NCI-H1105 (cell line): ENCODE measurements at regions not wholly inside any gene's neighbourhood (a gene's known extent, or its start where the extent isn't known, plus 50 kb on each side); places are given as distances from the start of the nearest gene placed in this dataset.

Experiments used
- DNase-seq: peaks from one replicate; lab custom pipeline; 2025; lab: John Stamatoyannopoulos, UW

- no peak for DNase-seq
These were observed 52.5 kb downstream of the KCNF1 start for GRCh38 chr2:10964052-10964790.

- no peak for DNase-seq
These were observed 53.6 kb downstream of the KCNF1 start for GRCh38 chr2:10965241-10965843.

GRCh38 chr2:10966056-10966455 lies 54.3 kb downstream of the KCNF1 start:
- no peak for DNase-seq

- no peak for DNase-seq
These were observed 55.0 kb downstream of the KCNF1 start for GRCh38 chr2:10966741-10967140.

- no peak for DNase-seq
These were observed 56.4 kb downstream of the KCNF1 start for GRCh38 chr2:10968176-10968575.

GRCh38 chr2:10970666-10971065 lies 58.9 kb downstream of the KCNF1 start:
- no peak for DNase-seq

GRCh38 chr2:10971161-10971887 lies 59.6 kb downstream of the KCNF1 start:
- no peak for DNase-seq

- DNase-seq = no peak
These were observed 60.1 kb downstream of the KCNF1 start for GRCh38 chr2:10971888-10972260.

- DNase-seq = no peak
These were observed 61.1 kb downstream of the KCNF1 start for GRCh38 chr2:10972683-10973433.

- DNase-seq = no peak
These were observed 62.0 kb downstream of the KCNF1 start for GRCh38 chr2:10973766-10974165.

GRCh38 chr2:10977003-10977402 lies 65.3 kb downstream of the KCNF1 start:
- no peak for DNase-seq

- DNase-seq = no peak
These were observed 65.9 kb downstream of the KCNF1 start for GRCh38 chr2:10977621-10978020.

- DNase-seq = no peak
These were observed 66.4 kb downstream of the KCNF1 start for GRCh38 chr2:10978090-10978670.

GRCh38 chr2:10980071-10980470 lies 68.3 kb downstream of the KCNF1 start:
- DNase-seq = no peak

- no peak for DNase-seq
These were observed 69.2 kb downstream of the KCNF1 start for GRCh38 chr2:10980886-10981425.

GRCh38 chr2:10981451-10981850 lies 69.7 kb downstream of the KCNF1 start:
- DNase-seq = no peak

- no peak for DNase-seq
These were observed 70.3 kb downstream of the KCNF1 start for GRCh38 chr2:10981941-10982431.

- DNase-seq = no peak
These were observed 71.4 kb downstream of the KCNF1 start for GRCh38 chr2:10982931-10983701.

- no peak for DNase-seq
These were observed 72.0 kb downstream of the KCNF1 start for GRCh38 chr2:10983711-10984110.

GRCh38 chr2:10984418-10985135 lies 72.8 kb downstream of the KCNF1 start:
- DNase-seq = no peak
